Upper lobe of left lung (tissue), 6 donors: ENCODE measurements at regions not wholly inside any gene's neighbourhood (a gene's known extent, or its start where the extent isn't known, plus 50 kb on each side); places are given as distances from the start of the nearest gene placed in this dataset.

Source experiments
- ATAC-seq, 2 donors: fragments of 200-7000 bp; cut with Tn5 transposase; one replicate each; pipeline ENCODE4 v1.9.1; 2022; ENCODE audit warnings: mild to moderate bottlenecking in 2 of 2, moderate library complexity in 2 of 2; ENCODE audit not compliant: low FRiP score in 2 of 2
- DNase-seq, 2 donors: peaks; one replicate each; pipeline ENCODE4 v3.0.0-alpha.2; 2019 to 2020
- H3K27ac ChIP-seq, 4 donors: fragments of 200-600 bp; sonication (generic); one replicate each; pipeline ENCODE4 v1.5.1; 2016 to 2019
- H3K27me3 ChIP-seq, 4 donors: fragments of 200-600 bp; sonication (generic); one replicate each; pipeline ENCODE4 v1.5.1; 2017 to 2019
- H3K36me3 ChIP-seq, 4 donors: fragments of 200-600 bp; sonication (generic); one replicate each; pipeline ENCODE4 v1.5.1; 2016 to 2019
- H3K4me1 ChIP-seq, 4 donors: fragments of 200-600 bp; sonication (generic); one replicate each; pipeline ENCODE4 v1.5.1; 2018 to 2019
- H3K4me3 ChIP-seq, 4 donors: fragments of 200-600 bp; sonication (generic); one replicate each; pipeline ENCODE4 v1.5.1; 2017 to 2019; ENCODE audit warnings: mild to moderate bottlenecking in 2 of 4, moderate library complexity in 1 of 4
- H3K9me3 ChIP-seq, 4 donors: fragments of 200-600 bp; sonication (generic); one replicate each; pipeline ENCODE4 v1.5.1; 2018 to 2019
- CTCF ChIP-seq, 6 experiments: fragments of 450-650 bp in 4 of 6; fragments of 200-600 bp in 2 of 6; sonication (generic) in 2 of 6; IDR thresholded peaks; one replicate each; pipeline ENCODE4 v1.5.1; 2016 to 2019; ENCODE audit warnings: antibody characterized with exemption in 6 of 6
- EP300 ChIP-seq, 4 donors: sonication (generic); formaldehyde crosslinking; IDR thresholded peaks; one replicate each; pipeline ENCODE4 v1.5.1; 2017; ENCODE audit warnings: antibody characterized with exemption in 4 of 4, control low read depth in 2 of 4
- POLR2A ChIP-seq, 4 donors: fragments of 450-650 bp; IDR thresholded peaks; one replicate each; pipeline ENCODE4 v1.5.1; 2016 to 2017; ENCODE audit warnings: antibody characterized with exemption in 4 of 4, mild to moderate bottlenecking in 2 of 4
- POLR2AphosphoS5 ChIP-seq, 2 donors: sonication (generic); formaldehyde crosslinking; IDR thresholded peaks; one replicate each; pipeline ENCODE4 v1.5.1; 2017; ENCODE audit warnings: antibody characterized with exemption in 2 of 2
- WGBS, 2 donors: methylation state at CpG; one replicate each; pipeline ENCODE4 v1.1.5; 2017 to 2018; 5-methylcytosine and 5-hydroxymethylcytosine counted together
- donor health status: DM: no; HTN: no; CAD: no; lungs with moderate emphysema.
- donor health status: DM: no; HTN: yes; CAD: no; lungs with severe emphysema.

DNA sequence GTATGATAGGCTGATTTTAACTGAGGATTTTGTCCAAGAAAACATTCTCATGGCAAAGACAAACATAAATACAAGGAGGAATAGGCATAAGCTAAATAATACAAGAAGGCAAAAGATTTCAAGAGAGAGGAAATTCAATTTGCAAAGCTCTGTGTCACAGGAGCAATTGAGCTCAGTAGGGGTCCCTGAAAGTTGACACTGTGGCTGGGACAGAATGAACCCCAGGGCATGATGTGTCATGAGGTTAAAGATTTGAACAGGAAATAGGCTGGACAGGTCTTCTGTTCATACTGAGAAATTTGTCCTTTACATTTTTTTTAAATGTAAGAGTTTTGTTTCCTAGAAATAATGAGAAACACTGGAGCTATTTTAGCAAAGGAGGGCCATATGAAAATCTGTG, 555.4 kb upstream of the NEGR1 start:
- Histone ChIP-seq H3K27me3 (no peaks in the 10 kb centered on the region), H3K36me3 (no peaks in the 10 kb centered on the region), H3K4me3 (no peak overlapping the region), H3K27ac (no peak overlapping the region), H3K4me1 (no peaks in the 10 kb centered on the region), H3K9me3 (peaks cover 0 to 3% (median 0%) of the 10 kb centered on the region in 4 donors)
- DNase-seq (no peak), ATAC-seq (no peak)
- TF ChIP-seq POLR2AphosphoS5 (IDR thresholded peaks at IDR 0.05) (no peak), EP300 (IDR thresholded peaks at IDR 0.05) (no peak), POLR2A (IDR thresholded peaks at IDR 0.05) (no peak), CTCF (IDR thresholded peaks at IDR 0.05) (no peak)

GRCh38 chr1:72830606-72831390, 548.5 kb upstream of the NEGR1 start:
- ATAC-seq (no peak), DNase-seq (no peak)
- no peaks in the 10 kb centered on the region for H3K27me3 ChIP-seq
- no peak overlapping the region for H3K4me3 ChIP-seq
- H3K27ac ChIP-seq = no peak overlapping the region
- no peaks in the 10 kb centered on the region for H3K36me3 ChIP-seq
- H3K9me3 ChIP-seq = peaks cover 0 to 11% (median 2%) of the 10 kb centered on the region in 4 donors
- 65 to 71% methylated on average over 2 to 5 of the region's 5 CpGs for WGBS, 2 donors
- no peak for TF ChIP-seq POLR2A (IDR thresholded peaks at IDR 0.05)
- TF ChIP-seq CTCF (IDR thresholded peaks at IDR 0.05) = no peak
- no peak for TF ChIP-seq EP300 (IDR thresholded peaks at IDR 0.05)
- no peak for TF ChIP-seq POLR2AphosphoS5 (IDR thresholded peaks at IDR 0.05)
- no peaks in the 10 kb centered on the region for H3K4me1 ChIP-seq

DNA sequence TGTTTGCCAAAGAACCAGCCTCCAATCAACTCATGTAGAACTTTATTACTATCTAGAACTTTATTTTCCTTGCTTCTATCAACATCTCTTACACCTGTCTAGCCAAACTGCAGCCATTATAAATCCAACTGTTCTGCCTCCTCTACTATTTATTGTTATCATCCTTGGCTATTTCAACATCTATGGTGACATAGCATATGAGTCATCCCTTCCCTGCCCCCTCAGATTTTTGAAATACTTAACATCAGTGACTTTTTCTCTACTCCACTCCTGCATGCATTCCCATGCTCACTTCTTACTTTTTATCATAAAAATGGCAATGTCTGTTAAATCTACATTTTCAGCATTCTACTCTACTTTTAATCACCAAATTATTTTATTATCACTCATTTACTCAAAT, 544.9 kb upstream of the NEGR1 start:
- Histone ChIP-seq H3K9me3 (peaks cover 0 to 9% (median 1%) of the 10 kb centered on the region in 4 donors), H3K4me3 (no peak overlapping the region), H3K4me1 (no peaks in the 10 kb centered on the region), H3K27me3 (no peaks in the 10 kb centered on the region), H3K36me3 (no peaks in the 10 kb centered on the region), H3K27ac (no peak overlapping the region)
- DNase-seq = no peak
- ATAC-seq = no peak
- TF ChIP-seq EP300 (IDR thresholded peaks at IDR 0.05) = no peak
- TF ChIP-seq POLR2AphosphoS5 (IDR thresholded peaks at IDR 0.05) = no peak
- no peak for TF ChIP-seq CTCF (IDR thresholded peaks at IDR 0.05)
- TF ChIP-seq POLR2A (IDR thresholded peaks at IDR 0.05) = no peak

- Histone ChIP-seq H3K4me1 (no peaks in the 10 kb centered on the region), H3K9me3 (no peaks in the 10 kb centered on the region), H3K36me3 (no peaks in the 10 kb centered on the region), H3K4me3 (no peak overlapping the region), H3K27me3 (no peaks in the 10 kb centered on the region), H3K27ac (no peak overlapping the region)
- TF ChIP-seq CTCF (IDR thresholded peaks at IDR 0.05) (no peak), EP300 (IDR thresholded peaks at IDR 0.05) (no peak), POLR2AphosphoS5 (IDR thresholded peaks at IDR 0.05) (no peak), POLR2A (IDR thresholded peaks at IDR 0.05) (no peak)
- ATAC-seq = no peak
- no peak for DNase-seq
Measured at GRCh38 chr1:72804541-72804940, 522.2 kb upstream of the NEGR1 start.

DNA sequence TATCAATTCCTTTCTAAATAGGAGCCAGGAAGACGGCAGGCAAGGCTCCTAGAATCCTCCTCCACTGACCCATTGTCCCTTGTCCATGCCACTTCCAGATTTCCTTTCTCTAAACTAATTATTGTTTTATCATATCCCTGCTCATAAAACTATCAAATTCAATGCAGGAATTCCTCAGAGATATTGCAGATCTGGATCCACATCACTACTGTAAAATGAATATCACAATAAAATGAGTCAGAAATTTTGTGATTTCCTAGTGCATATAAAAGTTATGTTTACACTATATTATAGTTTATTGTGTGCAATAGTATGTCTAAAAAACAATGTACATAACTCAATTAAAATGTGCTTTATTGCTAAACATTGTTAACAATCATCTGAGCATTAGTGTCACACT, 498.7 kb upstream of the NEGR1 start:
- DNase-seq (no peak), ATAC-seq (no peak)
- Histone ChIP-seq H3K36me3 (no peaks in the 10 kb centered on the region), H3K27me3 (no peaks in the 10 kb centered on the region), H3K4me3 (no peak overlapping the region), H3K4me1 (no peaks in the 10 kb centered on the region), H3K9me3 (no peaks in the 10 kb centered on the region), H3K27ac (no peak overlapping the region)
- no peak for TF ChIP-seq CTCF (IDR thresholded peaks at IDR 0.05)
- TF ChIP-seq EP300 (IDR thresholded peaks at IDR 0.05) = no peak
- no peak for TF ChIP-seq POLR2AphosphoS5 (IDR thresholded peaks at IDR 0.05)
- TF ChIP-seq POLR2A (IDR thresholded peaks at IDR 0.05) = no peak
- WGBS, 2 donors = 73 to 82% methylated on average over 1 of the region's 1 CpG
